AG04450 (cell line): ENCODE measurements at regions not wholly inside any gene's neighbourhood (a gene's known extent, or its start where the extent isn't known, plus 50 kb on each side); places are given as distances from the start of the nearest gene placed in this dataset.

Experiments used
- CTCF ChIA-PET: fragments of 300-600, 350-600 bp; formaldehyde crosslinking; extraction: SDS; loops from one replicate; lab custom pipeline; 2022; ENCODE audit warnings: antibody characterized with exemption, inconsistent platforms; lab: Charles Lee
- POLR2A ChIA-PET: fragments of 350-600 bp; formaldehyde crosslinking; extraction: SDS; loops from one replicate; lab custom pipeline; 2021; ENCODE audit warnings: antibody characterized with exemption, inconsistent platforms; lab: Yijun Ruan, JAX
- DNase-seq: peaks from one replicate; pipeline ENCODE4 v3.0.0-alpha.2; 2011; ENCODE audit warnings: low read depth, low spot score
- H3K27ac ChIP-seq: one replicate; pipeline ENCODE4 v1.5.1; 2012; ENCODE audit warnings: low read depth, low read length, control low read depth
- H3K27me3 ChIP-seq: one replicate; pipeline ENCODE4 v1.6.0; 2012; ENCODE audit warnings: low read length; ENCODE audit not compliant: control insufficient read depth, insufficient read depth
- H3K4me3 ChIP-seq: 2 replicates; pipeline ENCODE4 v1.5.1; 2011; ENCODE audit warnings: mild to moderate bottlenecking, low read depth, low read length, control low read depth
- H3K9me3 ChIP-seq: 2 replicates; pipeline ENCODE4 v1.5.1; 2012; ENCODE audit warnings: low read length; ENCODE audit not compliant: control insufficient read depth, insufficient read depth
- CTCF ChIP-seq: IDR thresholded peaks from 2 replicates; pipeline ENCODE4 v1.5.1; 2011; ENCODE audit warnings: low read depth, low read length, control low read depth, inconsistent platforms

- ChIA-PET CTCF (no interaction called here), POLR2A (no interaction called here)
- Histone ChIP-seq H3K9me3 (no peaks in the 10 kb centered on the region), H3K27me3 (no peaks in the 10 kb centered on the region), H3K4me3 (no peak overlapping the region), H3K27ac (no peak overlapping the region)
- TF ChIP-seq CTCF, result no peak
- no peak for DNase-seq
Measured at GRCh38 chr12:16437281-16437816, 89.9 kb downstream of the MGST1 start.

GRCh38 chr12:16437926-16438325, 90.5 kb downstream of the MGST1 start:
- Histone ChIP-seq H3K9me3 (no peaks in the 10 kb centered on the region), H3K27ac (no peak overlapping the region), H3K27me3 (no peaks in the 10 kb centered on the region), H3K4me3 (no peak overlapping the region)
- POLR2A ChIA-PET, result no interaction called here
- CTCF ChIA-PET, result no interaction called here
- TF ChIP-seq CTCF, result no peak
- DNase-seq, result no peak

- no peak overlapping the region for H3K4me3 ChIP-seq
- CTCF ChIA-PET, result no interaction called here
- H3K27ac ChIP-seq, result no peak overlapping the region
- no peak for DNase-seq
- H3K27me3 ChIP-seq, result no peaks in the 10 kb centered on the region
- no peaks in the 10 kb centered on the region for H3K9me3 ChIP-seq
- TF ChIP-seq CTCF, result no peak
- POLR2A ChIA-PET, result no interaction called here
Measured at GRCh38 chr12:16449459-16449858, 102.0 kb downstream of the MGST1 start.

GRCh38 chr12:16453319-16453718, 105.9 kb downstream of the MGST1 start:
- no peak overlapping the region for H3K4me3 ChIP-seq
- POLR2A ChIA-PET, result no interaction called here
- DNase-seq, result no peak
- no peaks in the 10 kb centered on the region for H3K9me3 ChIP-seq
- CTCF ChIA-PET, result interaction anchor here (0.9 to 1.0 kb wide), 2 partner anchors 9 to 20 kb away, joined by 3 to 10 read pairs; no protein-coding TSS in a partner anchor
- H3K27ac ChIP-seq, result no peak overlapping the region
- H3K27me3 ChIP-seq, result no peaks in the 10 kb centered on the region
- no peak for TF ChIP-seq CTCF

- POLR2A ChIA-PET, result no interaction called here
- DNase-seq, result no peak
- no peaks in the 10 kb centered on the region for H3K9me3 ChIP-seq
- no peaks in the 10 kb centered on the region for H3K27me3 ChIP-seq
- CTCF ChIA-PET, result no interaction called here
- no peak overlapping the region for H3K27ac ChIP-seq
- no peak for TF ChIP-seq CTCF
- H3K4me3 ChIP-seq, result no peak overlapping the region
Measured at GRCh38 chr12:16454481-16454880, 107.0 kb downstream of the MGST1 start.
